GM21786 (cell line): ENCODE measurements at regions not wholly inside any gene's neighbourhood (a gene's known extent, or its start where the extent isn't known, plus 50 kb on each side); places are given as distances from the start of the nearest gene placed in this dataset.

ENCODE experiments used
- ATAC-seq: cut with Tn5 transposase; IDR thresholded peaks from one replicate; pipeline ENCODE4 v1.9.1; 2021; ENCODE audit not compliant: unreplicated experiment

DNA sequence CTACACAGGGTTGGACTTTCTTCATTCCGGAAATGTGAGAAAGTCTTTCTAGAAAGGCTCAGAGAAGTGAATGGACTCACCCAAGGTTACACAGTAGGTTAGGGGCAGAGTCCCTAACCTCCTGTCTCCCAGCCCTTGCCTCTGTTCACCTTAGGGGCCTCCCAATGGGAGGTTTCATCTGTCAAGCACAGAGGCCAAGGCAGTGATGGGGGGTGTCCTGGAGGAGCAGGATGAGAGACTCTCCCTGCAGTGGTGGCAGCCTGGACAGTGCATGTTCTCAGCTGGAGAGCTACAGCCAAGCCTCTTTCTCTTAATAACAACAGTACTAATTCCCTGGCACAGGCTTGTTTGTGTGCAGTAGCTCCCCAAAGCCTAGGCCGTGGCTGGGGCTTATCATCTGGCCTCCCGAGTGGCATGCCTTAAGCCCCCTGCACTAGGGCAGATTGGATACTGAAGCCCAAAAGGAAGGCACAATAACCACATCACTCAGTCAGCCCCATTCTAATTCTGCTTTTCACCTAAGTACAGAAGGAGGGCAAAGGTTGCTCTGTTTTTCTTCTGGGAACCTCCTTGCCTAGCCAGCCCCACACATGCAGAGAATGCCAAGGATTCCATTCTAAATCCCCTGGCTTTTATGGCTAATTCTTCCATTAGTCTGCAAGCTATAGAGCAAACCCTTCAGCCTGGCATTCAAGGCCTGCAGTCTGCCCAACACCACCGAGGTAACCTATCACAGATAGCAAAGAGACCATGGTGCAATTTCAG, 50.2 kb upstream of the XPA start:
- ATAC-seq = no peak

DNA sequence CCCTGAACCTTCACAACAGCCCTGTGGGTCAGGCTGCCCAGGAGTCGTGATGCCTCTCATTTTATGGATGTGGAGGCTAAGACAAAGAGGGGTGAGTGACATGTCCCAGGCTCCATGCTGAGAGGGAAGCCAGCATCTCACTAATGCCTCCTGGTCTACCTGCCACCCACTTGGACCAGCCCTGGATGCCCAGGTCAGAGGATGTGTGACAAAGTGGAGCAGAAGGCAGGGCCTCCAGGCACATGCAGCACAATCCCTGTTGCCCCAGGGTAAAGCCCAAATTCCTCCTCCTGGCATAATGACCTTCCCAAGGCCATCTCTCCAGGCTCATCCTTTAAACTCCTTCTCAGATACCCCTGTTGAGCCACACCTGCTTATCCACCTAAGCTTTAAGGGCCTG, 51.4 kb upstream of the XPA start:
- ATAC-seq = no peak

DNA sequence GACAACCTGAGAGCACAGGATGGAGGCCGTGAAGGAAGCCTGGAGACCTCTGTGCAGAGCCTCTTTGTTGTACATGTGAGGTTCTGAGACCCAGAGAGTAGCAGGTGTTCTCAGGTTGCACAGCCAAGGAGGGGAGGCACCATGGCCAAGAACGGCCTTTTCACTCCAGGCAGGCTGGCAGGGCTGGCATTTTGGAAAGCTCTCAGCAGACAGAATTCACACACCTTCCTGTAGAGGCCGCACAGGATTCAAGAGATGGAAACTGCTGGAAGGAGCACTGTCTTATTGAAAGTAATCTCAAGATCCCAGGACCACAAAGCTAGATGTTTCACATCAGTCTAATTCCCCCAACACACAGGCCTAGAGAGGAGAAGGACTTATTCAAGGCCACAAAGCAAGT, 52.8 kb upstream of the XPA start:
- no peak for ATAC-seq

DNA sequence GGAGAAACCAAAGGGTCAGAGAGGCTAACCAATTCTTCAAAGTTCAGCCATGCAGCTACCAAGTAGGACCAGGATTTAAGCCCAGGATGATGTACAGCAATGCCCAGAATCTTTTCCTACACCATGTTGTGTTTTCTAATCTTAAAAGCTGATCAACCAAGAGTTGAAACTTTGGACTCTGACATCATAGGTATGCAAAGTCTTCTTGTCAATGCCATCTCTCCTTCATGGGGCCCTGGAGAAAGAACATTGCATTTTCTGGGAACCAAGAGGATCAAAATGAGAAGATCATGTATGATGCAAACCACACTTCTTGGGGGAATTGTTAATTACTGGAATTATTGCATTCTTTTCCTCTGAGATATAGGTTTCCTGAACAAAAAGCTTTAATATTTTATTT, 54.4 kb upstream of the XPA start:
- ATAC-seq = no peak

DNA sequence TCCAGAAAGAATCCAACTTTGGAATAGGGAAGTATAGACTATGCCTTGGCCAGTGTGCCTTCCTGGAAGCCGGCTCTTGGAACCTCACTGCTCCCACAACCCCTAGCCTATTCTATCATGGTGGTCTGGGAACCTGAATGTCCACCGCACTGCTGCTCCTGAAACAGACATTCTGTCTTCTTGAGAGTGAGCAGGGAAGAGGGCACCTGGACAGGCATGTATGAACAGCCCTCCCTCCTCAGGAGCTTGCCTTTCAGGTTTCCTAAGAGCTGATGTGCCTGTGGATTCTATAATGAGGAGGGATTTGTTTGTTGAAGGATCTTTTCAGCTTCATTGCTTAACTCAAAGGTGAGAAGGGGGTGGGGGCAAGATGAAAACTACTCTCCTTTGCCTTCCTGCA, 55.1 kb upstream of the XPA start:
- no peak for ATAC-seq

DNA sequence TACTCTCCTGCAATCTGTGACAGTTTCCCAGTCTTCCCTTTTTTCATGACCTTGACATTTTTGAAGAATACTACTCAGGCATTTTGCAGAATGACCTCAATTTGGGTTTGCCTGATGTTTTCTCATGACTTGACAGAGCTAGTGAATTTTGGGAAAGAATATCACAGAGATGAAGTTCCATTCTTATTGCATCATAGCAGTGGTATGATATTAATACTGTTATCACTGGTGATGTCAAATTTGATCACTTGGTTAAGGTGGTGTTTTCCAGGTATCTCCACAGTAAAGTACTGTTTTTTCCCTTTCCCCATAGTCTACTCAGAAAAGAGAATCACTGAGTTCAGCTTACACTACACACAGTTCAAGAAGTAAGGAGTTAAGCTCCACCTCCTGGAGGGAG, 56.2 kb upstream of the XPA start:
- no peak for ATAC-seq

DNA sequence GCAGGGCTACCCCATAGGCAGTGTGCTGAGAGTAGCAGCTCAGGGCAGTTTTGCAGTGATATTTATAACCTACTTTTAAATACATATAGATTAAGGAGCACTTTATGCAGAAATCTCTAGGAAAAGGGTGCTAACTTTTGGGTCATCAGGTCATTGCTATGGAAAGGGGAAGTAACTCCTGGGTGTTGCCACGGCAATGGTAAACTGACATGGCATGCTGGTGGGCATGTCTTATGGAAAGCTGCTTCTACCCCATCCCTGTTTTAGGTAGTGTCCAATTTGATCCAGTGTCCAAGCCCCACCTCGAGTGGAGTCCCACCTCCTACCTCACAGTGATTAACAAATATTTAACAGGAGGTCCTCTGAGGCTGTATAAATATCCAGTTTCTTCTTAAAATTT, 56.8 kb upstream of the XPA start:
- ATAC-seq = no peak

DNA sequence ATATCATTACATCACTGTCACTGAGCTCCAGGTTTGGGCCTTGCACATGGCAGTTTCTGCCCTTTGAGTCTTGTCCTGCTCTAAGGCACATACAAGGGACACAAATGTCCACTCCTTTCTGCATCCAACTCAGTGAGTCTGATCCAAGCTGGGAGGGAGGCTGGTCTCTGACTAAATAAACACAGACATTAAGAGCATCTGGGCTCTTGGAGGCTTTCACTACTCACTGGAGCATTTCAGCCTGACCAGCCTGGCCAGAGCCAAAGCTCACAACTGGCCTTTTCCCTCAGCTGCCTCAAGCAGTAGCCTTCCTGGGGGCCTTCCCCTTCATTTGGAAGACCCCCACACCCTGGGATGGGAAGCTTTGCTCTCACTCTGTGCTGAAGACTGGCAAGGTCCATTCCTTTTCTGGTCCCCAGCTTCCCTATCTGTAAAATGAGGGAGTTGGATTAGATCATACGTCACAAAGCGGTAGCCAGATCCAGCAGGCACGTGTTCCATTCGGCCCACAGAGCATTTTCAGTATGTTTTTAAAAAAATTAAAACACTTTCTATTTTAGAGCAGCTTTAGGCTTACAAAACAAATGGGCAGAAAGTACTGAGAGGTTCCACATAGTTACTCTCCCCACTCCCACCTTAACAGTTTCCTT, 58.6 kb upstream of the XPA start:
- no peak for ATAC-seq

DNA sequence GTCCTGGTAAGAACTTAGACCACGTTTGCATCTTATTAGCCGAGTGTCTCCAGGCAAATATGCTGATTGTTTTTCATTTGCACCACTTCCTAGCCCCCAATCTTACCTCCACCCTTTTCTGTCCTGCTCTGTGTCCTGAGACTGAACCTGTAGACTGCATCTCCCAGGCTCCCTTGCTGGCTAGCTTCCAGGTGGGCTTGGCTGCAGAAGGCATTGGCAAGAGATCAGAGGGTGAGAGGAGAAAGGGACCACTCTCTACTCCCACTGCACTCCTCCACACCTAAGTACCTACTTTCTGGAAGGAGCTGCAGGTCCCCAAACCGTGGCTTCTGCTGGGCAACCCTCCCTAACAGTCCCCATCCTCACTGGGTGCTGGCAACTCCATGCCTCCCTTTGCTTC, 59.9 kb upstream of the XPA start:
- ATAC-seq = no peak

DNA sequence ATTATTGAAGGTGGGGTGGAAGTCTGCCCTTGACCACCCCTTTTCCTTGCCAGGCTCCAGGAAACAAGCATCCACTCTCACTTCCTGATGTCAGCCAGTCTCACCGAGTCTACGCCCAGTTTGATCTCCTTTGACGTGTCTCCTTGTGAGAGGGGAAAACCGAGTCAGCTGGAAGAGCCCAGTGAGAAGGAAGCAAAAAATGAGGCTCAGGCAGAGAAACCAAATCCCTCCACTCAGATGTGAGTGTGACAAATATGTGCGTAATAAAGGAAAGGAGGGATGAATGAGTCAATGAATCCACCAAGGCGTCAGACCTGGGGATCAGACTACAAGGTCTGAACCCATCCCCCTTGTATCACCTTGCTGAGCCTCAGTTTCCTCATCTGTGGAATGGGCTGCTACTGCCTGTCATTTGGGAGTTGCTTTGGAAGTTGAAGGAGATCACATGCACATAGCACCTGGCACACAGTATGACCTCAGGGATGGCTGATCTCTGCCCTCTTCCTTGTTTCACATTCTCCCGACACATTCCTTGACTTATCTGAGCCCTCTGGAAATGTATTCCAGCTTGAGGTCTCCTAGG, 61.3 kb upstream of the XPA start:
- ATAC-seq = no peak

DNA sequence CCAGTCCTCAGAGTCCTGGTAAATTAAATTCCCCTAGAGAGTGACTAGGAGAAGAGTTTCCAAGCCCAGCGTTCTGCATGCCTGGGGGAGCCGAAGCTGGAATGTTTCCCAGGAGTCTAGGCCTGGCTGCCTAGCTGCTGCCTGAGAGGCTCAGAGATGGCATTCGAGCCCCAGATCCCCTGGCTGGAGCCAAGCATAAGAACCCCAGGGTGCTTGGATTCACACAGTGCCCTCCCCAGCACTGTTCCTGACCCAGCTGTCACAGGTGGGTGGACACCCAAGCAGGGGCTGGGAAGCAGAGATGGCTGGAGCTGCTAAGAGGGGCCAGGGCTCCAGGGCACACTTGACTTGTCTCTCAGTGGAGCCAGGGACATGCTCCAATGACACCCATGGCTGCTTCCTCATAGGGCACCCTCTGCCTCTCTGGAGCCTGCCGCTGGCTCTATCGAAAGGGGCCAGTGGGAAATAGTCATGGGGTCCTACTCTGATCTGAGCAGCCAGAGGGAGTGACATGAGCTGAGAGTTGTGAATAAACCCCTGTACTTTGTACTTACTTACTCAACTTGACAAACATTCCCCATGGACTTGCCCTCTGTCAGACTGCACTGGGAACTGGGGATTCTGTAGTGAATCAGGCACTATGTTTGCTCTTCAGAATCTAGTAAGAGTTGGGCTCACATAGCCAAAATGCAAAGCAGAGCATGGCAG, 62.6 kb upstream of the XPA start:
- no peak for ATAC-seq

DNA sequence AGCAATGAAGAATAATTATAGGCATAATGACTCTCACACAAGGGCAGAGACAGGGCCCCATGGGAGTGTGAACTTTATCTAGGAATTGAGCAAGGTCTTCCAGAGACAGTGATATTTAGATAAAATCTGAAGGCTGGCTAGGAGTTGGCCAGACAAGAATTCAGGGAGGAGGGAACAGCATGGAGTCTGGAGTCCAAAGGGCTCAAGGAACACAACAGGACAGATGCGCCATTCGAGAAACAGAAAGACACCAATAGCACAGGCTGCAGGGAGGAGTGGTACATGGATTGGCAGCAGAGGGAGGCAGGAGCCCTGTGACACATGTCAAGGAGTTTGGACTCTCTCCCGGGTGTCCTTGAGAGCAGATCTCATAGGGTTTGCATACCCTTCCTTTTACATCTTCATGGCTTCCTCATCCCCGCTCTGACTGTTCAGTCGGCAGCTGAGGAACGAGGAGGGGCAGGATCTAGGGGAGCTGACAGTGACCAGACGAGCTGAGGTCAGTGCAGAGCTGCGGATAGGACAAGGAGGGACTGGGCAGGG, 64.0 kb upstream of the XPA start:
- no peak for ATAC-seq

DNA sequence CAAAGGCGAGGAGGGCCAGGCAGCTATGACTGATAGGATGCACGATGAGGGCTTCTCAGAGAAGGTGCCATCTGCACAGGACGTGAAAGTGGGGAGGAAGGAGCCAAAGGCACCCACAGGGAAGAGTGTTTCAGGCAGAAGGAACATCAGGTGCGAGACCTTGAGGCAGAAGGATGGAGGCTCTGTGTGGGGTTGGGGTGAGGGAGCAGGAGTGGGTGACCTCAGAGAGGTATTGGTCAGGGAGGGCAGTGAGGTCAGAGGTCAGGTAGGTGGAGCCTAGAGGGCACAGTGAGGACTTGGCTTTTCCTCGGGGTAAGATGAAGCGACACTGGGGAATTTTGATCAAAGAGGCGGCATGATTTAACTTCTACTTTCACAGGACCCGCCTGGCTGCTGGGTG, 64.7 kb upstream of the XPA start:
- no peak for ATAC-seq

DNA sequence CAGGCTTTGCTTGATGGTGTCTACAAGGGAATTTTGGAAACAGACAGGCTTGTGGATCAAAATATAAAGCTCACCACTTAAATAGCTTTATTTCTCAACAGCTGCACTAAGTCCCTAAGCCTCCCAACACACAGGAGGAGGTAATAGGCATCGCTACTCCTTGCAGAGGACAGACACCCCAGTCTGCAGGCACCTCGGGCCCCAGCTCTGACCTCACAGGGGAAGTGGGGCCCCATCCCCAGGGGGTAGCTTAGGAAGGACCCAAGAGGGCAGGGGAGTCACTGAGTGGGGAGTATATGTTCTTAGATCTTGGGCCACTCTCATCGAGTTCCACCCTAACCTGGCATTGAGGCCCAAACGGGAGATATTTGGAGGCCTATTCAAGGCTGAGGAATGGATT, 66.7 kb upstream of the XPA start:
- ATAC-seq = no peak

DNA sequence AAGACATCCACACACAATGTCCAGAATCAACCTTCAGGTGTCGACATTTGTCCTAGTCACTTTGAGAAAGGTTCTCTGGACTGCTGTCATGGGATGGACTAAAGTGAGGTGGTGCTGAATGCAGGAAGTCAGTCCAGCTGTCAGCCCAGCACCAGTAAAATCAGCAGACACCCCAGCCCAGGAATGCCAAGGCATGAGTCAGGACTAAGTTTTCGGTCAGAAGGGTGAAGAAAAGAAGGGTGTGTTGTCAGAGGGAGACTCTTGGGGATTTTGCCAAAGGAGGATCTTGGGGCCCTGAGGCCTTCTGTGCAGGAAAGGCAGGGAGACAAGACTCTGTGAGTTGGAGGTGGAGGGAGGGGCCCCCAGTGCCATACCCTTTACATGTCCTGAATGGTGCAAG, 69.0 kb upstream of the XPA start:
- no peak for ATAC-seq

DNA sequence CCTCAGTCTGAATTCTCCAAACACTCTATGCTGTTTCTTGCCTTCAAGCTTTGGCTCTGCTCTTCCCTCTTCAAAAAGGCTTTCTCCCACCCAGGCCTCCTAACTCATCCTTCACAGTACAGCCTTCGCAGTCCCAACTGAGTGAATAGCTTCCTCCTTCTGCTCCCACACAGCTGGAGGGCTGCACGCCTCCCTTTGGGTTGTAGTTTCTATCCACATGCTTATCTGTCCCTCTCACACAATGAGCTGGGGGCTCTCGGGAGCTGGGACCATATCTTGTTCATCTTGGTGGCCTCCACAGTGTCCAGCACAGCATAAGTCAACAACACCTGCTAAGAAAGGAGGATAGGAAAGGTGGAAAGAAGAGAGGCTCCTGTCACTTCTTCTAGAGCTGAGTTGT, 69.5 kb upstream of the XPA start:
- no peak for ATAC-seq

DNA sequence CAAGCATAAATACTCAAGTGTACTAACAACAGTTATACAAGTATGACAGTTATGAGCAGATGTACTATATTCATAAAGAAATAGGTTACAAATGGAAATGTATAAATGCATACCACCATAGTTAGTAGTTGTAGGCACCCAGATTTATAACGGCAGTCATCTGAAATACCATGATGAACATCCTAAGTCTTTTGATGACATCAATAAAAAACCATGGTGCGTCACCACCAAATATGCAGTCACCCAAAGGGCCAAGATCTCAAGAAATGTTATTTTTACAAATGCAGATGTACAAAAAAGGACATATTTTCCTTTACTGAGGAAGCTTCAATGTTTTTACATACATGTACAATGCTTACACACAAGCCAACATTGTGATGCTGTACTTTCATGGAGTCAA, 70.8 kb upstream of the XPA start:
- ATAC-seq = no peak

DNA sequence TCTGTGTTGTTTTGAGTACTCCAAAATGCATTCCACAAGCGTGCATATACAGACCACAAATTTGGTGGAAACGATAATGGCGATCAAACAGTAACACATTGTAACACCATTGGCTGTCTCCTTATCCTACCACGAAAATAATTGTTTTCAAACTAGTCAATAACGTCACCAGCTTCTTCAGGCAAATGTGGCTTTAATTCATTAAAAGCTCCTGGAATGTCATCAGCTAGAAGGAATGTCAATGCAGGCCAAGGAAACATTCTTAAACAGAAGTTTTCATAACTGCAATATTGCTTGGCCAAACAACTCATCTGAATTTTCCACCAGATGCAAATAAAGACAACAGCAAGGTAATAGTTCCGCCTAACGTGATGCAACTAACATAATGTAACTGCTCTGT, 71.6 kb upstream of the XPA start:
- no peak for ATAC-seq

DNA sequence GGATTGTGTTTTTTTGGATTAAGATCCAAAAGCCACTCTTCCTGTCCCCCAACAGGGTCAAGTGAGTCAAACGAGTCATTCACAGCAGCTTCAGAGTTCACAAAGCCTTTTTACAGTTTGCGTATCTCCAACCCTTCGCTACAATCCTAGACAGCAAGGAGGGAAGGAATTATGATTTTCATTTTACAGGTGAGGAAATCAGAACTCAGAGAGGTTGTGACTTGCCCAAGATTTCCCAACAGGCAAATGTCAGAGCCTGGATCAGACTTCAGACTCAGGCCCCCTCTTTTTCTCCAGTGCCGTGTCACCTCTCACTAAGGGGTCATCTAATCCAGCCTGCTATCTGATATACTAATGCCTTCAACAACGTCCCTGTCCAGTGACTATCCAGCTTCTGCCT, 72.1 kb upstream of the XPA start:
- ATAC-seq = no peak

DNA sequence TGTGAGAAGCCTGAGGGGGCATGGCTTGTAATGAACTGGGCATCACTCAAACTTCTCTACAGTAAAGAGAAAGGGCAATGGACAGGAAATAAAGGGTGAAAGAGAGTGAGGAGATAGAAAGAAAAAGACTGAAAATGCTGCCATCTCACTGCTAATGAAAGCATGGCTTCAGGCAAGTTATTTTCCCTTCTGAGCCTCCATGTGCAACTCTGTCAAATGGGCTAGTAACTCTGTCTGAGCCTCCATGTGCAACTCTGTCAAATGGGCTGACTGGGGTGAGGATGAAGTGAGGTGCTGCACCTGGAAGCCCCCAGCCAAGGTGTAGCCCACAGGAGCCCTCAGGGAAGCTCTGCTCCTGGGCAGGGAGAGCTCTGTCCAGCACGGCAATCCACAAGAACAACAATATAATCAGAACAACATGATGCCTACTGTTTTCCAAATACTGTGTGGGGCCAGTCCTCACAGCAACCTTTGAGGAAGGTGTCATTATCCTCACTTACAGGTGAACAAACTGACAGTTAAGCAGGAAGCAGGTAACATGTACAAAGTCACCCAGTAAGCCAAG, 73.8 kb upstream of the XPA start:
- ATAC-seq = no peak

DNA sequence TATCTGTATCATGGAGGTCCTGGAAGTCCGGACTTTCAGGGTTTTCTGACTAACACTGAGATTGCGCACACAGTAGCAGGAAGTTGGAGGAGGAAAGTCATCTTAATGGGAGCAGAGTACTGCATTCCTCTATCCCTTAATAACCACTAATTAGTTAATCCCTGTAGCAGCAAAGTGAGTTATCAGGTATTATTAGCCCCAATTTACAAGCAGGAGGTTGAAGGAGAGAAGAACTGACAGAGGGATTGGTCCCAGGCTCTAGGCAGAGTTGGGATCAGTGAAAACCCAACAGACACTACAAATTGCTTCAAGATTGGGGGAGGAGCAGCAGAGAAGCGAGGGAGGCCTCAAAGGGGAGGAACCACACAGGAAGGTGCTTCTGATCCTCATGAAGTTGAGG, 74.5 kb upstream of the XPA start:
- no peak for ATAC-seq
